HCT116 (cell line): ENCODE measurements at regions not wholly inside any gene's neighbourhood (a gene's known extent, or its start where the extent isn't known, plus 50 kb on each side); places are given as distances from the start of the nearest gene placed in this dataset.
A peak's percentile ranks its signal among the peaks of the same experiment; 100 is the strongest.

ENCODE experiments used
- ATAC-seq: fragments of 200-7000 bp; cut with Tn5 transposase; 2 replicates; pipeline ENCODE4 v1.9.1; 2020; ENCODE audit warnings: mild to moderate bottlenecking, moderate library complexity
- BruUV-seq: library from RNA; stranded (reverse); fragments of 400-500 nt; replicated peaks from 2 replicates; lab custom pipeline; 2021; lab: Mats Ljungman, UMichigan
- CTCF ChIA-PET: fragments of 300-600 bp; sonication (Branson Sonifier 250); formaldehyde crosslinking; loops from one replicate; lab custom pipeline; 2021; ENCODE audit warnings: antibody characterized with exemption; lab: Charles Lee
- POLR2A ChIA-PET: fragments of 300-600, 350-600 bp; sonication (Branson Sonifier 250); formaldehyde crosslinking; loops from one replicate; lab custom pipeline; 2021; ENCODE audit warnings: antibody characterized with exemption; lab: Charles Lee
- RAD21 ChIA-PET, 2 experiments: fragments of 300-600 bp; sonication (Branson Sonifier 250); formaldehyde crosslinking; loops; one replicate each; lab custom pipeline; 2023; ENCODE audit warnings: low total read pairs in 2 of 2; ENCODE audit not compliant: uncharacterized antibody in 2 of 2, unreplicated experiment in 2 of 2, low non-redundant PET in 1 of 2; lab: Charles Lee
- DNase-seq: peaks from one replicate; pipeline ENCODE4 v3.0.0-alpha.2; 2010; ENCODE audit warnings: low read depth, low spot score
- H2AFZ ChIP-seq: fragments of 200-600 bp; shearing (Covaris generic), sonication (generic); 2 replicates; pipeline ENCODE4 v1.6.1; 2017; ENCODE audit warnings: low read depth, mixed run types, mixed read lengths, antibody characterized with exemption, low read length; ENCODE audit not compliant: poor library complexity, severe bottlenecking
- H3K27ac ChIP-seq: 2 replicates; pipeline ENCODE4 v1.5.1; 2012; ENCODE audit warnings: low read depth, low read length
- H3K27me3 ChIP-seq: fragments of 200-600 bp; sonication (generic); 2 replicates; pipeline ENCODE4 v1.6.1; 2016; ENCODE audit warnings: mixed run types, low read length, mixed read lengths; ENCODE audit not compliant: insufficient read depth
- H3K36me3 ChIP-seq, 2 experiments: fragments of 200-500 bp in 1 of 2; fragments of 200-600 bp in 1 of 2; sonication (Bioruptor generic) in 1 of 2; sonication (generic) in 1 of 2; 2 replicates each; pipeline versions ENCODE4 v1.5.1 to v1.6.1; 2014 to 2016; ENCODE audit warnings: low read length in 2 of 2, inconsistent platforms in 1 of 2, mixed read lengths in 1 of 2, mixed run types in 1 of 2; ENCODE audit not compliant: insufficient read depth in 2 of 2, control insufficient read depth in 1 of 2
- H3K4me1 ChIP-seq, 2 experiments: fragments of 200-600 bp in 1 of 2; sonication (generic) in 1 of 2; 2 replicates each; pipeline versions ENCODE4 v1.5.1 to v1.6.1; 2012 to 2017; ENCODE audit warnings: low read length in 2 of 2, inconsistent platforms in 1 of 2, mild to moderate bottlenecking in 1 of 2, mixed read lengths in 1 of 2, mixed run types in 1 of 2, moderate library complexity in 1 of 2; ENCODE audit not compliant: insufficient read depth in 2 of 2, control insufficient read depth in 1 of 2
- H3K4me2 ChIP-seq: fragments of 200-600 bp; sonication (generic); 2 replicates; pipeline ENCODE4 v1.6.1; 2017; ENCODE audit warnings: mixed run types, low read length, mixed read lengths
- H3K4me3 ChIP-seq, 2 experiments: fragments of 200-600 bp in 1 of 2; sonication (generic) in 1 of 2; replicated peaks in 1 of 2; 2 replicates each; pipeline ENCODE4 v1.5.1; 2011 to 2016; ENCODE audit warnings: low read length in 2 of 2, control low read depth in 1 of 2, low read depth in 1 of 2, mild to moderate bottlenecking in 1 of 2, mixed read lengths in 1 of 2, mixed run types in 1 of 2
- H3K79me2 ChIP-seq: fragments of 200-600 bp; sonication (generic); 2 replicates; pipeline ENCODE4 v1.6.1; 2017; ENCODE audit warnings: mild to moderate bottlenecking, mixed run types, low read length, moderate library complexity, mixed read lengths; ENCODE audit not compliant: insufficient read depth
- H3K9ac ChIP-seq: fragments of 200-600 bp; sonication (generic); 2 replicates; pipeline ENCODE4 v1.6.1; 2016; ENCODE audit warnings: low read length, mixed read lengths
- H3K9me2 ChIP-seq: fragments of 200-600 bp; sonication (generic), shearing (Covaris generic); 2 replicates; pipeline ENCODE4 v1.6.1; 2017; ENCODE audit warnings: mixed run types, mild to moderate bottlenecking, moderate library complexity; ENCODE audit not compliant: insufficient read depth
- H3K9me3 ChIP-seq, 2 experiments: fragments of 200-500 bp in 1 of 2; fragments of 200-600 bp in 1 of 2; sonication (Bioruptor generic) in 1 of 2; sonication (generic) in 1 of 2; 2 replicates each; pipeline ENCODE4 v1.6.1; 2014 to 2017; ENCODE audit warnings: low read length in 2 of 2, mixed read lengths in 2 of 2, inconsistent platforms in 1 of 2, low read depth in 1 of 2, mild to moderate bottlenecking in 1 of 2, mixed run types in 1 of 2, moderate library complexity in 1 of 2; ENCODE audit not compliant: control insufficient read depth in 1 of 2, insufficient read depth in 1 of 2
- H4K20me1 ChIP-seq: fragments of 200-600 bp; sonication (generic), shearing (Covaris generic); 2 replicates; pipeline ENCODE4 v1.6.1; 2017; ENCODE audit warnings: mixed run types, mild to moderate bottlenecking, moderate library complexity; ENCODE audit not compliant: insufficient read depth
- CBX3 ChIP-seq: IDR thresholded peaks from 2 replicates; pipeline ENCODE4 v1.6.1; 2012; ENCODE audit warnings: low read depth
- EZH2 ChIP-seq: fragments of 200-600 bp; sonication (generic); IDR thresholded peaks from 2 replicates; pipeline ENCODE4 v1.6.1; 2017; ENCODE audit warnings: antibody characterized with exemption, mixed run types
- EZH2phosphoT487 ChIP-seq: fragments of 200-600 bp; IDR thresholded peaks from 2 replicates; pipeline ENCODE4 v1.6.1; 2018; ENCODE audit warnings: antibody characterized with exemption, borderline replicate concordance
- JUND ChIP-seq: IDR thresholded peaks from 2 replicates; pipeline ENCODE4 v1.6.1; 2012
- POLR2A ChIP-seq: IDR thresholded peaks from 2 replicates; pipeline ENCODE4 v1.7.0; 2011; ENCODE audit warnings: borderline replicate concordance; ENCODE audit not compliant: insufficient read depth, insufficient read length; ENCODE audit errors: extremely low read depth
- RAD21 ChIP-seq: IDR thresholded peaks from 2 replicates; pipeline ENCODE4 v1.6.1; 2012; ENCODE audit warnings: low read depth, mild to moderate bottlenecking
- SP1 ChIP-seq: IDR thresholded peaks from 2 replicates; pipeline ENCODE4 v1.6.1; 2012; ENCODE audit warnings: low read depth
- TCF7L2 ChIP-seq: IDR thresholded peaks from 2 replicates; pipeline ENCODE4 v1.7.0; 2011; ENCODE audit warnings: borderline replicate concordance, inconsistent platforms; ENCODE audit not compliant: insufficient read depth, insufficient read length; ENCODE audit errors: extremely low read depth
- YY1 ChIP-seq: IDR thresholded peaks from 2 replicates; pipeline ENCODE4 v1.6.1; 2011; ENCODE audit warnings: low read length, low read depth, moderate library complexity, mild to moderate bottlenecking; ENCODE audit not compliant: insufficient replicate concordance; ENCODE audit errors: extremely low read depth
- ZFX ChIP-seq: fragments of 450-650 bp; IDR thresholded peaks from 2 replicates; pipeline ENCODE4 v1.6.1; 2017
- intact Hi-C: fragments of 100-400 bp; cut with micrococcal nuclease; formaldehyde crosslinking; loops from 2 replicates; pipeline ENCODE4 v1.10.0; 2022
- TF ChIP-seq, protein P1 (sequence below), 3 experiments: fragments of 200-600 bp in 1 of 3; sonication (generic) in 1 of 3; IDR thresholded peaks in 2 of 3; conservative IDR thresholded peaks in 1 of 3; 2 replicates each; pipeline ENCODE4 v1.5.1; 2012 to 2017; ENCODE audit warnings: low read depth in 2 of 3, low read length in 2 of 3, antibody characterized with exemption in 1 of 3, borderline replicate concordance in 1 of 3, control low read depth in 1 of 3, mild to moderate bottlenecking in 1 of 3, mixed read lengths in 1 of 3, mixed run types in 1 of 3, moderate library complexity in 1 of 3; ENCODE audit not compliant: insufficient read depth in 1 of 3
- TF ChIP-seq, protein P2 (sequence below): IDR thresholded peaks from 2 replicates; pipeline ENCODE4 v1.6.1; 2012
- TF ChIP-seq, protein P3 (sequence below): IDR thresholded peaks from 2 replicates; pipeline ENCODE4 v1.6.1; 2012

DNA sequence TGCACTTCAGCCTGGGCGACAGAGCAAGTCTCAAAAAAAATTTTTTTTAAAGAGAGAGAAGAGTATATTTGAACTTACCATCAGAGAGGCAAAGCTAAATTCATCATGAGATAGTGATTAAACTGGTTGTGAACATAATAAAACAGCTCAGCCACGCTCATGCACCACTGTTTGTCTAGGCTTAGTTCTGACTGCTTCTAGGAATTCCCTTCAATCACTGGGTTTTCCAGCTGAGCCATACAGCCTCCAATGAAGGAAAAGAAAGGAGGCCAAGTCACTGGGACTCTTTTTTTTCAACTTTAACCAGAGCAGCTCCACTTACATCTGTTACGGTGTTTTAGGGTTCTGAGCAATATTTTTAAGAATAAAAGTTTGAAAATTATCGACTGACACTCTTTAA, 50.4 kb upstream of the HNRNPU start:
- no peaks in the 10 kb centered on the region for H4K20me1 ChIP-seq
- no peak overlapping the region for H3K27ac ChIP-seq
- H3K4me1 ChIP-seq, result peaks cover 6 to 14% of the 10 kb centered on the region in 2 experiments; a peak in 3 of 4 replicates
- H3K4me2 ChIP-seq, result no peak overlapping the region
- BruUV-seq, result no TSS peak
- no peak overlapping the region for H3K4me3 ChIP-seq
- H3K27me3 ChIP-seq, result no peaks in the 10 kb centered on the region
- CTCF ChIA-PET, result no interaction called here
- H3K9me3 ChIP-seq, result no peaks in the 10 kb centered on the region
- no peak for DNase-seq
- H3K36me3 ChIP-seq, result no peaks in the 10 kb centered on the region
- H2AFZ ChIP-seq, result peak overlapping the region; percentile 35
- RAD21 ChIA-PET, result no interaction called here
- intact Hi-C loops, result no loop called here
- H3K79me2 ChIP-seq, result no peaks in the 10 kb centered on the region
- no peak overlapping the region for H3K9ac ChIP-seq
- POLR2A ChIA-PET, result no interaction called here
- TF ChIP-seq EZH2, result no peak
- TF ChIP-seq SP1, result no peak
- TF ChIP-seq, protein P1, sequence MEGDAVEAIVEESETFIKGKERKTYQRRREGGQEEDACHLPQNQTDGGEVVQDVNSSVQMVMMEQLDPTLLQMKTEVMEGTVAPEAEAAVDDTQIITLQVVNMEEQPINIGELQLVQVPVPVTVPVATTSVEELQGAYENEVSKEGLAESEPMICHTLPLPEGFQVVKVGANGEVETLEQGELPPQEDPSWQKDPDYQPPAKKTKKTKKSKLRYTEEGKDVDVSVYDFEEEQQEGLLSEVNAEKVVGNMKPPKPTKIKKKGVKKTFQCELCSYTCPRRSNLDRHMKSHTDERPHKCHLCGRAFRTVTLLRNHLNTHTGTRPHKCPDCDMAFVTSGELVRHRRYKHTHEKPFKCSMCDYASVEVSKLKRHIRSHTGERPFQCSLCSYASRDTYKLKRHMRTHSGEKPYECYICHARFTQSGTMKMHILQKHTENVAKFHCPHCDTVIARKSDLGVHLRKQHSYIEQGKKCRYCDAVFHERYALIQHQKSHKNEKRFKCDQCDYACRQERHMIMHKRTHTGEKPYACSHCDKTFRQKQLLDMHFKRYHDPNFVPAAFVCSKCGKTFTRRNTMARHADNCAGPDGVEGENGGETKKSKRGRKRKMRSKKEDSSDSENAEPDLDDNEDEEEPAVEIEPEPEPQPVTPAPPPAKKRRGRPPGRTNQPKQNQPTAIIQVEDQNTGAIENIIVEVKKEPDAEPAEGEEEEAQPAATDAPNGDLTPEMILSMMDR (IDR thresholded peaks at IDR 0.05 in 2 of 3, conservative IDR thresholded peaks at IDR 0.05 in 1 of 3; ENCODE audit: borderline replicate concordance in 1 of 3, insufficient read depth in 1 of 3, low read depth in 2 of 3, low read length in 2 of 3), result no peak
- TF ChIP-seq YY1, result no peak
- no peak for TF ChIP-seq POLR2A
- TF ChIP-seq, protein P2, sequence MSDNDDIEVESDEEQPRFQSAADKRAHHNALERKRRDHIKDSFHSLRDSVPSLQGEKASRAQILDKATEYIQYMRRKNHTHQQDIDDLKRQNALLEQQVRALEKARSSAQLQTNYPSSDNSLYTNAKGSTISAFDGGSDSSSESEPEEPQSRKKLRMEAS, result no peak
- no peak for TF ChIP-seq CBX3
- TF ChIP-seq EZH2phosphoT487, result no peak
- TF ChIP-seq, protein P3, sequence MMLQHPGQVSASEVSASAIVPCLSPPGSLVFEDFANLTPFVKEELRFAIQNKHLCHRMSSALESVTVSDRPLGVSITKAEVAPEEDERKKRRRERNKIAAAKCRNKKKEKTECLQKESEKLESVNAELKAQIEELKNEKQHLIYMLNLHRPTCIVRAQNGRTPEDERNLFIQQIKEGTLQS, result no peak
- no peak for TF ChIP-seq RAD21
- TF ChIP-seq ZFX, result no peak
- TF ChIP-seq TCF7L2, result no peak
- TF ChIP-seq JUND, result no peak
- TF ChIP-seq, all 23 proteins: peak for 0
- ATAC-seq, result no peak
- no peaks in the 10 kb centered on the region for H3K9me2 ChIP-seq
